ENCODE measurements at regions not wholly inside any gene's neighbourhood (a gene's known extent, or its start where the extent isn't known, plus 50 kb on each side); places are given as distances from the start of the nearest gene placed in this dataset.

GRCh38 chr4:175559126-175559525 lies 252.9 kb downstream of the GPM6A start:
- no peak for TF ChIP-seq CTCF (optimal IDR thresholded peaks at IDR 0.05 in 1 of 3, IDR thresholded peaks at IDR 0.05 in 1 of 3, conservative IDR thresholded peaks at IDR 0.05 in 1 of 3; ENCODE audit: extremely low read depth in 1 of 3, insufficient read depth in 2 of 3, low read length in 3 of 3)
- TF ChIP-seq EZH2 (IDR thresholded peaks at IDR 0.05; ENCODE audit: low read length): no peak

All from keratinocyte (primary cell).